SK-N-SH (cell line): ENCODE measurements at regions not wholly inside any gene's neighbourhood (a gene's known extent, or its start where the extent isn't known, plus 50 kb on each side); places are given as distances from the start of the nearest gene placed in this dataset.

Experiments
- CTCF ChIP-seq: fragments of 200-600 bp; sonication (generic); IDR thresholded peaks from 2 replicates; pipeline ENCODE4 v1.6.1; 2017; ENCODE audit warnings: antibody characterized with exemption, mild to moderate bottlenecking, moderate library complexity
- GABPA ChIP-seq: IDR thresholded peaks from 2 replicates; pipeline ENCODE4 v1.4.0; 2012; ENCODE audit warnings: low read depth, mild to moderate bottlenecking
- NFIC ChIP-seq: IDR thresholded peaks from 2 replicates; pipeline ENCODE4 v1.4.0; 2012; ENCODE audit warnings: borderline replicate concordance
- RFX5 ChIP-seq: IDR thresholded peaks from 2 replicates; pipeline ENCODE4 v1.6.1; 2012; ENCODE audit warnings: mild to moderate bottlenecking, improper control_type of control experiment, low read length
- SMC3 ChIP-seq: IDR thresholded peaks from 2 replicates; pipeline ENCODE4 v1.6.1; 2012; ENCODE audit warnings: low read depth, low read length, improper control_type of control experiment
- TCF12 ChIP-seq: IDR thresholded peaks from 2 replicates; pipeline ENCODE4 v1.4.0; 2012
- YY1 ChIP-seq: IDR thresholded peaks from 2 replicates; pipeline ENCODE4 v1.4.0; 2012; ENCODE audit warnings: low read depth, mild to moderate bottlenecking
- TF ChIP-seq, protein P1 (sequence below): IDR thresholded peaks from 2 replicates; pipeline ENCODE4 v1.4.0; 2012; ENCODE audit warnings: low read depth
- TF ChIP-seq, protein P2 (sequence below): fragments of 150-350 bp; IDR thresholded peaks from 2 replicates; pipeline ENCODE4 v1.6.1; 2017; ENCODE audit warnings: antibody characterized with exemption, low read length, low read depth, borderline replicate concordance
- TF ChIP-seq, protein P3 (sequence below): IDR thresholded peaks from 2 replicates; pipeline ENCODE4 v1.4.0; 2012; ENCODE audit warnings: low read depth, borderline replicate concordance

- TF ChIP-seq, protein P1, sequence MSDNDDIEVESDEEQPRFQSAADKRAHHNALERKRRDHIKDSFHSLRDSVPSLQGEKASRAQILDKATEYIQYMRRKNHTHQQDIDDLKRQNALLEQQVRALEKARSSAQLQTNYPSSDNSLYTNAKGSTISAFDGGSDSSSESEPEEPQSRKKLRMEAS: no peak
- TF ChIP-seq, protein P2, sequence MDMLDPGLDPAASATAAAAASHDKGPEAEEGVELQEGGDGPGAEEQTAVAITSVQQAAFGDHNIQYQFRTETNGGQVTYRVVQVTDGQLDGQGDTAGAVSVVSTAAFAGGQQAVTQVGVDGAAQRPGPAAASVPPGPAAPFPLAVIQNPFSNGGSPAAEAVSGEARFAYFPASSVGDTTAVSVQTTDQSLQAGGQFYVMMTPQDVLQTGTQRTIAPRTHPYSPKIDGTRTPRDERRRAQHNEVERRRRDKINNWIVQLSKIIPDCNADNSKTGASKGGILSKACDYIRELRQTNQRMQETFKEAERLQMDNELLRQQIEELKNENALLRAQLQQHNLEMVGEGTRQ: no peak
- TF ChIP-seq CTCF: no peak
- no peak for TF ChIP-seq RFX5
- no peak for TF ChIP-seq SMC3
- no peak for TF ChIP-seq YY1
- no peak for TF ChIP-seq NFIC
- no peak for TF ChIP-seq TCF12
- TF ChIP-seq GABPA: no peak
- TF ChIP-seq, protein P3, sequence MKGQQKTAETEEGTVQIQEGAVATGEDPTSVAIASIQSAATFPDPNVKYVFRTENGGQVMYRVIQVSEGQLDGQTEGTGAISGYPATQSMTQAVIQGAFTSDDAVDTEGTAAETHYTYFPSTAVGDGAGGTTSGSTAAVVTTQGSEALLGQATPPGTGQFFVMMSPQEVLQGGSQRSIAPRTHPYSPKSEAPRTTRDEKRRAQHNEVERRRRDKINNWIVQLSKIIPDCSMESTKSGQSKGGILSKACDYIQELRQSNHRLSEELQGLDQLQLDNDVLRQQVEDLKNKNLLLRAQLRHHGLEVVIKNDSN: no peak
Measured at GRCh38 chr2:156933645-156934225, 323.8 kb upstream of the GALNT5 start.
